Peyer's patch (tissue), 4 donors: ENCODE measurements at regions not wholly inside any gene's neighbourhood (a gene's known extent, or its start where the extent isn't known, plus 50 kb on each side); places are given as distances from the start of the nearest gene placed in this dataset.

Source experiments
- DNase-seq, 3 donors: peaks; one replicate each; pipeline ENCODE4 v3.0.0-alpha.2; 2017 to 2019
- H3K27ac ChIP-seq, 4 donors: fragments of 200-600 bp; sonication (generic); one replicate each; pipeline ENCODE4 v1.5.1; 2016 to 2019
- H3K27me3 ChIP-seq, 2 donors: fragments of 200-600 bp; sonication (generic); one replicate each; pipeline ENCODE4 v1.5.1; 2019
- H3K36me3 ChIP-seq, 3 donors: fragments of 200-600 bp; sonication (generic); one replicate each; pipeline ENCODE4 v1.5.1; 2016 to 2019
- H3K4me1 ChIP-seq, 4 donors: fragments of 200-600 bp; sonication (generic); one replicate each; pipeline ENCODE4 v1.5.1; 2016 to 2019
- H3K4me3 ChIP-seq, 4 donors: fragments of 200-600 bp; sonication (generic); 1 replicate in 3 of 4; 2 replicates in 1 of 4; pipeline ENCODE4 v1.5.1; 2016 to 2019; ENCODE audit warnings: mild to moderate bottlenecking in 1 of 4
- H3K9me3 ChIP-seq, 4 donors: fragments of 200-600 bp; sonication (generic); one replicate each; pipeline ENCODE4 v1.5.1; 2016 to 2019; ENCODE audit warnings: mild to moderate bottlenecking in 1 of 4
- CTCF ChIP-seq, 6 experiments: fragments of 450-650 bp in 4 of 6; fragments of 200-600 bp in 2 of 6; sonication (generic) in 1 of 6; IDR thresholded peaks; one replicate each; pipeline ENCODE4 v1.5.1; 2017 to 2019; ENCODE audit warnings: antibody characterized with exemption in 6 of 6, mild to moderate bottlenecking in 3 of 6, moderate library complexity in 1 of 6
- POLR2A ChIP-seq, 2 donors: fragments of 450-650 bp; IDR thresholded peaks; one replicate each; pipeline ENCODE4 v1.5.1; 2017; ENCODE audit warnings: antibody characterized with exemption in 2 of 2, mild to moderate bottlenecking in 2 of 2, moderate library complexity in 2 of 2

DNA sequence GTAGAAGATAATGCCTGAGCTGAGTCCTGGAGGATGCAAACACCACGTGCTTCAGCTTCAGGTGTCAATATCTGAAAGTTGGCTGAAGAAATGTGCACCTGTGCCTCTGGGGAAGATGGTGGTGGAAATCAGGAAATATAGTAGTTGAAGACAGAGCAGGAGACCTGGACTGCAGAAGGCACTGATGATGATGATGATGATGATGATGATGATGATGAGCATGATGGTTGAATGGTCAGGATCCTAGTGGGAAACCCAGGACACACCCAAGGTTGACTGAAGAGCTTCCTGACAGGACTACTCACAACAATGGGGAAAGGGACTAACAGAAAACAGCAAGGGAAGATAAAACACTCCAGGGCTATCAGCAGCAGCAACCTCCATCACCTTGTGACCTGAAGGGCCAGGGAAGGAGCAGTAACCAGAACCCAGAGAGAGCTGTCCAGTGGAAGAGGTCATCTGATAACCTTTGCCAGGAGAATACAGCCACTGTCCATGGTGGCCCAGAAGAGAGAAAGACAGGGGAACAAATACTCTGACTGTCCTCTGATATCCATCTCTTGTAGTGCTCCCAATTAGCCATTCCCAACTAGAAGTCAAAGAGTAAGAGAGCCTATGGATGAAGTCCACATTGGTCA, 170.3 kb downstream of the TSHZ3 start:
- Histone ChIP-seq H3K4me1 (no peaks in the 10 kb centered on the region), H3K27ac (no peak overlapping the region), H3K36me3 (no peaks in the 10 kb centered on the region), H3K4me3 (no peak overlapping the region), H3K27me3 (no peaks in the 10 kb centered on the region), H3K9me3 (no peaks in the 10 kb centered on the region)
- no peak for DNase-seq
- TF ChIP-seq POLR2A (IDR thresholded peaks at IDR 0.05) (no peak), CTCF (IDR thresholded peaks at IDR 0.05) (no peak)

DNA sequence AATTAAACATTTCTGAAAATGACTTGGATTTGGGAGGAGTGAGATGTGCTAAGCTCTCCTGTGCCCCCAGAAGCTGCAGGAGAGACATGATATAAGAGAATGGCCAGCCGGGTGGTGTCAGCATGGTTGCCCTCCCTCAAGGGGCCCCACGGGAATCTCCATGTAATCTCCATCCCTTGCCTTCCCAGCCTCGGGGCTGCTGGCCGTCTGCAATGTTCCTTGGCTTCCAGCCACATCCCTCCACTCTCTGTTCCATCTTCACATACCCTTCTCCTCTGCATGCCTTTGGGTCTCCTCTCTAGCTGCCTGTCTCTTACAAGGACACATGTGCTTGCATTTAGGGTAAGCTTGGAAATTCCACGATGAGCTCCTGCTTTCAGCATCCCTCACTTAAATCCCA, 172.0 kb downstream of the TSHZ3 start:
- DNase-seq: no peak
- H3K36me3 ChIP-seq: no peaks in the 10 kb centered on the region
- no peak for TF ChIP-seq POLR2A (IDR thresholded peaks at IDR 0.05)

DNA sequence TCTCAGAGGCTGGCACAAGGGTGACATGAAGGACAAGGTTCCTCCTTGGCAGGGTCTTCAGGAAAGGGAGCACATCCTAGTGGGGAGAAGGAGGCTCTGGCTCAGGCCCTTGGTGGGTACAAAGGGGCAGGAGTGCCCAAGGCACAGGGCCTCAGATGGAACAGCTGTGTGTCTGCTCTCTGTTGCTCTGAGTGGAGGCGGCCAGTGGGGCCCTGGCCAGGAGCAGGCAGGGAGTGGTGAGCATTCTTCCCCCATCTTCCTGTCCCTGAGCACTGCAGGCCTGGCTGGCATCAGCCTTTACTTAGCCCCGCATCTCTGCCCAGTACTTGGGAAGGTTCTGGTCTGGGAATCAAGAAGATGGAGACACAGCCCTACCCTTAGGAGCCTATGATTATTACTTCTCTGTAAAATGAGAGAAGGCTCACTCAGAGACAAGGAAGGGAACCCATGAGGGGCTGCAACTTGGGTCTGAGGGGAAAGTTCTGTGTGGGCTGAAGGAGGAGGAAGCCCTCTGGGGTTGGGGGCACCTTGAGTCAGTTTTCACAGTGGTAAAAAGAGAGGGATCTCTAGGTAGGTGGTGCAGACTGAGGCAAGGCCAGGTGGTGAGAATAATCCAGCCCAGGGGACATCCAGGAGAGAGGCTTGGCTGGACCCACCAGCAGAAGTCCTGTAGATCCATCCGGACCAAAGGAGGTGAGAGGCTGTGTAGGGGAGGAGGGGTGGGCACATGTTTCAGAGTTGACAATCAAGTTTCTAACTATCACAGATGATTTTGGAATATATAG, 173.5 kb downstream of the TSHZ3 start:
- Histone ChIP-seq H3K4me3 (no peak overlapping the region), H3K27me3 (no peaks in the 10 kb centered on the region), H3K27ac (no peak overlapping the region), H3K9me3 (no peaks in the 10 kb centered on the region), H3K36me3 (no peaks in the 10 kb centered on the region), H3K4me1 (no peaks in the 10 kb centered on the region)
- TF ChIP-seq CTCF (IDR thresholded peaks at IDR 0.05) (no peak), POLR2A (IDR thresholded peaks at IDR 0.05) (no peak)
- no peak for DNase-seq

More for the DNA sequence above, 172.0 kb downstream of the TSHZ3 start:
- no peak overlapping the region for H3K27ac ChIP-seq
- H3K4me1 ChIP-seq: no peaks in the 10 kb centered on the region
- no peaks in the 10 kb centered on the region for H3K9me3 ChIP-seq
- H3K27me3 ChIP-seq: no peaks in the 10 kb centered on the region
- no peak overlapping the region for H3K4me3 ChIP-seq

DNA sequence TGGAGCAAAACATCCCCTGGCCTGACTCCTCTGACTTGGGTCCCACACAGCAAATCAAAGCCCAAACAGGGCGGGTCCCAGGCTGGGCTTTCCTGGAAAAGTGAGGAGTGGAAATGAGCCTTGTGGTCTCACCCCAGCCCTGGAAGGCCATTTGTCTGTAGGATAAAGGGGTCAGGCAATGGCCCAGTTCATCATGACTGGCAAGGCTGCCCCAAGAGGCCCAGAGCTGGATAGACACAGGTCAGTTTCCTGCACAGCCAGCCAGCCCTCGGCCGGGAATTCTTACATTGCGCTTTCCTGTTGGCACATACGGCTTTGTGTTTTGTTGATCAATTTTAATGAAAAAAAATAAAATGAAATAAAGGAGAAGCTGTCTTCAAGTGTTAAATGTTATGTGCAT, 174.3 kb downstream of the TSHZ3 start:
- H3K36me3 ChIP-seq: no peaks in the 10 kb centered on the region
- no peaks in the 10 kb centered on the region for H3K4me1 ChIP-seq
- H3K27me3 ChIP-seq: no peaks in the 10 kb centered on the region
- no peak overlapping the region for H3K27ac ChIP-seq
- no peak for TF ChIP-seq CTCF (IDR thresholded peaks at IDR 0.05)
- TF ChIP-seq POLR2A (IDR thresholded peaks at IDR 0.05): no peak
- no peak overlapping the region for H3K4me3 ChIP-seq
- no peak for DNase-seq
- no peaks in the 10 kb centered on the region for H3K9me3 ChIP-seq

GRCh38 chr19:31173991-31174390, 175.2 kb downstream of the TSHZ3 start:
- H3K4me1 ChIP-seq: no peaks in the 10 kb centered on the region
- H3K27me3 ChIP-seq: no peaks in the 10 kb centered on the region
- TF ChIP-seq POLR2A (IDR thresholded peaks at IDR 0.05): no peak
- DNase-seq: no peak
- H3K4me3 ChIP-seq: no peak overlapping the region
- H3K9me3 ChIP-seq: no peaks in the 10 kb centered on the region
- H3K36me3 ChIP-seq: no peaks in the 10 kb centered on the region
- H3K27ac ChIP-seq: no peak overlapping the region

GRCh38 chr19:31171936-31172335, 177.3 kb downstream of the TSHZ3 start:
- Histone ChIP-seq H3K4me1 (no peaks in the 10 kb centered on the region), H3K9me3 (no peaks in the 10 kb centered on the region), H3K4me3 (no peak overlapping the region), H3K36me3 (no peaks in the 10 kb centered on the region), H3K27ac (no peak overlapping the region), H3K27me3 (no peaks in the 10 kb centered on the region)
- DNase-seq: no peak
- no peak for TF ChIP-seq POLR2A (IDR thresholded peaks at IDR 0.05)
- TF ChIP-seq CTCF (IDR thresholded peaks at IDR 0.05): no peak
